ENCODE measurements at regions not wholly inside any gene's neighbourhood (a gene's known extent, or its start where the extent isn't known, plus 50 kb on each side); places are given as distances from the start of the nearest gene placed in this dataset.

- DNase-seq: no peak
- TF ChIP-seq CTCF (IDR thresholded peaks at IDR 0.05): no peak
- no peak for ATAC-seq
- intact Hi-C loops (cut with DNase I): no loop called here
- Histone ChIP-seq H3K9me3 (no peaks in the 10 kb centered on the region), H3K4me3 (no peak overlapping the region), H3K27me3 (no peaks in the 10 kb centered on the region), H3K4me1 (no peaks in the 10 kb centered on the region), H3K36me3 (no peaks in the 10 kb centered on the region), H3K27ac (no peak overlapping the region)
Observed at GRCh38 chrX:8869812-8870211, 68.6 kb upstream of the FAM9A start.

- H3K4me1 ChIP-seq: no peaks in the 10 kb centered on the region
- no peak for ATAC-seq
- intact Hi-C loops (cut with DNase I): no loop called here
Observed at GRCh38 chrX:8868906-8869305, 67.7 kb upstream of the FAM9A start.

DNA sequence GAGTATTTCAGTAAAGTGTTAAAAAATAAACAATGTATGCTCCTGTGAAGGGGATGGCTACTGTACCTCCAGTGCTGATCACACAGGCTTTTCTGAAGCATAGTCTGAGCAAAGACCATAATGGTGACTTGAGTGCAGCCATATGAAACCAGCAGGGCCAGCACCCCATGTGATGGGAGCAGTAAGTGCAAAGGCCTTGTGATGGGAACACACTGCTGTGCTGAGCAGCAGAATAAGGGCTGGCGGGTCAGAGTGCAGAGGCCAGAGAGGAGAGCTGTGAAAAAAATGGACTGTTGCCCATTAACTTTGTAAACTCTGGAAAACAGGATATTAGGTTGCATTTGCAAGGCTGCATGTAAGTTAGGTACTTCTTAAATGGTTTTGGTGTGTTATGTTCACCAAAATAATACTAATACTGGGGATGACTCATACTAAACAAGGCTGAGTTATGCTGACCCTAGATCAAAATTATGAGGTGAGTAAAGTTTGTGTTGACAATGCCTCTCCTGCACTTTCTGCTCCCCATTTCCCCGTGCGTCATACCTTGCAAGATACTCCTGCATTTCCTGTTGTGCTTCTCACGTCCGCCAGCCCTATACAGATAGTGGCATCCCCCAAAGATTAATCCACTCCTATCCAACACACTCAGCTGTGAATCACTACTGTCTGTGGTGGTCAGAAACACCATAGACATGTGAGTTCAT lies 67.0 kb upstream of the FAM9A start:
- Histone ChIP-seq H3K27ac (no peak overlapping the region), H3K4me3 (no peak overlapping the region), H3K9me3 (no peaks in the 10 kb centered on the region), H3K27me3 (no peaks in the 10 kb centered on the region), H3K4me1 (no peaks in the 10 kb centered on the region), H3K36me3 (no peaks in the 10 kb centered on the region)
- TF ChIP-seq CTCF (IDR thresholded peaks at IDR 0.05): no peak
- DNase-seq (no peak), ATAC-seq (no peak)
- intact Hi-C loops (cut with DNase I): no loop called here

More at GRCh38 chrX:8868906-8869305, 67.7 kb upstream of the FAM9A start:
- no peak for TF ChIP-seq CTCF (IDR thresholded peaks at IDR 0.05)
- H3K27me3 ChIP-seq: no peaks in the 10 kb centered on the region
- H3K4me3 ChIP-seq: no peak overlapping the region
- no peaks in the 10 kb centered on the region for H3K36me3 ChIP-seq
- no peak for DNase-seq
- no peaks in the 10 kb centered on the region for H3K9me3 ChIP-seq
- H3K27ac ChIP-seq: no peak overlapping the region

- intact Hi-C loops (cut with DNase I): no loop called here
- TF ChIP-seq CTCF (IDR thresholded peaks at IDR 0.05): no peak
- ATAC-seq: no peak
Observed at GRCh38 chrX:8867406-8867805, 66.2 kb upstream of the FAM9A start.

DNA sequence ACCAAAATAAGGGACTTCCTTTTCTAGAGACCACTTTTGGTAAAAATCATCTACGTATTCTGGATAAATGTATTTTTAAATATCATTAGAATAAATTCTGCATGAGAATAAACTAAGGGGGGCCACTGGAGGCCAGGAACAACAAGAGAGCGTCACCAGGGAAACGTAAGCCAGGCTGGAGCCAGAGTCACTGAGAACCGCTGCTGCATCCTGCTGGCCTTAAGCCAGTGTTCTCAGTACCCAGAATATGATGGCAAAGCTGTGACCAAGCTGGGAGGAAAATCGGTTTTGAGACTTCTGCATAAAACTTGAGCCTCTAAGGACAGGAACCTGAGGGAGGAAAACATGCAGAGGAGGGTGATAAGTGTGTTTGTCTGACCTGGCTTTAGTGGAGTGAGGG lies 63.0 kb upstream of the FAM9A start:
- no peak for ATAC-seq
- Histone ChIP-seq H3K36me3 (no peaks in the 10 kb centered on the region), H3K4me1 (no peaks in the 10 kb centered on the region), H3K4me3 (no peak overlapping the region), H3K27ac (no peak overlapping the region), H3K27me3 (no peaks in the 10 kb centered on the region), H3K9me3 (no peaks in the 10 kb centered on the region)
- DNase-seq: no peak
- TF ChIP-seq CTCF (IDR thresholded peaks at IDR 0.05): no peak
- intact Hi-C loops (cut with DNase I): no loop called here

More at GRCh38 chrX:8867406-8867805, 66.2 kb upstream of the FAM9A start:
- no peaks in the 10 kb centered on the region for H3K36me3 ChIP-seq
- H3K27ac ChIP-seq: no peak overlapping the region
- H3K27me3 ChIP-seq: no peaks in the 10 kb centered on the region
- no peak for DNase-seq
- no peaks in the 10 kb centered on the region for H3K9me3 ChIP-seq
- H3K4me3 ChIP-seq: no peak overlapping the region
- H3K4me1 ChIP-seq: no peaks in the 10 kb centered on the region

GRCh38 chrX:8861908-8862307 lies 60.7 kb upstream of the FAM9A start:
- TF ChIP-seq CTCF (IDR thresholded peaks at IDR 0.05): no peak
- H3K9me3 ChIP-seq: no peaks in the 10 kb centered on the region
- no peaks in the 10 kb centered on the region for H3K4me1 ChIP-seq
- no peak overlapping the region for H3K27ac ChIP-seq
- DNase-seq (no peak), ATAC-seq (no peak)
- intact Hi-C loops (cut with DNase I): no loop called here
- H3K36me3 ChIP-seq: no peaks in the 10 kb centered on the region
- no peak overlapping the region for H3K4me3 ChIP-seq
- no peaks in the 10 kb centered on the region for H3K27me3 ChIP-seq
